ENCODE measurements at regions not wholly inside any gene's neighbourhood (a gene's known extent, or its start where the extent isn't known, plus 50 kb on each side); places are given as distances from the start of the nearest gene placed in this dataset.

DNA sequence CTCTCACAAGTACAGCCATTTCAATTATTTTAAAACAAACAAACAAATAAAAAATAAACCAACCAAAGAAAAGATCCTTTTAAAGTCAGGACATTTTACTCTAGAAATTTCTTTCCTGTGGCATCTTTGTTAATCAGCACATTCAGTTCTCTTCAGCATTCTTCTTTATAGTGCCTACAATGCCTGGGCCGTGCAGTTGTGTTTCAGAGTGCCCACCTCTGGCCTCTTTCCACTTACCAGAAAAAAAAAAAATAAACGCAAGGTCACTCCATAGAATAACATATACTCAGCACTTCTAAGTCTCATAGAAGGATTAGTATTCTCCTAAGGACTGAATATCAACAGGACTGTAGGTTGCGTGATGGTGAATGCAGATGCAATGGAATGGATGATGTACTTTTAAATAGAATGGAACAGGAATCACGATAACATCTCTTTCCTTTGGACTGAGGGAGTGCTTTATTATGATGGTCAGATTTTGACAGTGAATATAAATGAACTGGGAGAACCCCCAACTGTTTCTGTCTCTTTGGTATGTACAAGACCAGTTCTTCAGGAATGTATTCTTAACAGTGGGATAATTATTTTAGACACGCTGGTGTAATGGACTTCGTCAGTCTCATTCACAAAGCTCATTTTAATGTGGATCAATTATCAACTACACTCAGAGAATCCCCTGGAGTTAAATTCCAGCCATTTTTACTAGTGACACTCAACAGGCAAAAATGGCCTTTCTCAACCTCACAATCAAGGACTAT lies 125.0 kb upstream of the NBEA start:
- no peak for TF ChIP-seq POLR2A (IDR thresholded peaks at IDR 0.05; ENCODE audit: low read length)
- TF ChIP-seq GATA1 (IDR thresholded peaks at IDR 0.05; ENCODE audit: low read depth, low read length) = no peak

Measured in erythroblast (primary cell).